Glutamatergic neuron (in vitro differentiated cells): ENCODE measurements at regions not wholly inside any gene's neighbourhood (a gene's known extent, or its start where the extent isn't known, plus 50 kb on each side); places are given as distances from the start of the nearest gene placed in this dataset.

Experiments used
- DNase-seq: peaks from one replicate; pipeline ENCODE4 v3.0.0; 2022
- H3K27ac Mint-ChIP-seq: one replicate; pipeline ENCODE4 v1.8.0; 2020; ENCODE audit warnings: mild to moderate bottlenecking, mixed read lengths, inconsistent platforms; ENCODE audit not compliant: unreplicated experiment
- H3K27me3 Mint-ChIP-seq: one replicate; pipeline ENCODE4 v1.8.0; 2020; ENCODE audit warnings: mild to moderate bottlenecking, moderate library complexity, mixed read lengths, inconsistent platforms; ENCODE audit not compliant: unreplicated experiment
- H3K36me3 Mint-ChIP-seq: one replicate; pipeline ENCODE4 v1.8.0; 2020; ENCODE audit warnings: mild to moderate bottlenecking, mixed read lengths, inconsistent platforms; ENCODE audit not compliant: unreplicated experiment
- H3K4me1 Mint-ChIP-seq: one replicate; pipeline ENCODE4 v1.8.0; 2020; ENCODE audit warnings: mild to moderate bottlenecking, low read depth, mixed read lengths, inconsistent platforms; ENCODE audit not compliant: unreplicated experiment
- H3K4me3 Mint-ChIP-seq: one replicate; pipeline ENCODE4 v1.8.0; 2020; ENCODE audit warnings: mild to moderate bottlenecking, mixed read lengths, inconsistent platforms; ENCODE audit not compliant: unreplicated experiment
- H3K9me3 Mint-ChIP-seq: one replicate; pipeline ENCODE4 v1.8.0; 2020; ENCODE audit warnings: mild to moderate bottlenecking, moderate library complexity, mixed read lengths, inconsistent platforms; ENCODE audit not compliant: unreplicated experiment
- TF ChIP-seq, protein P1 (sequence below): fragments of 200-600 bp; sonication (generic); IDR thresholded peaks from one replicate; pipeline ENCODE4 v1.5.0; 2021; ENCODE audit not compliant: partially characterized antibody, unreplicated experiment

GRCh38 chr3:5741017-5741416 is 553.5 kb downstream of the EDEM1 start:
- DNase-seq, result no peak
- Mint-ChIP-seq H3K4me1 (no peaks in the 10 kb centered on the region), H3K36me3 (no peaks in the 10 kb centered on the region), H3K27ac (no peak overlapping the region), H3K9me3 (no peaks in the 10 kb centered on the region), H3K27me3 (no peaks in the 10 kb centered on the region), H3K4me3 (no peak overlapping the region)
- TF ChIP-seq, protein P1, sequence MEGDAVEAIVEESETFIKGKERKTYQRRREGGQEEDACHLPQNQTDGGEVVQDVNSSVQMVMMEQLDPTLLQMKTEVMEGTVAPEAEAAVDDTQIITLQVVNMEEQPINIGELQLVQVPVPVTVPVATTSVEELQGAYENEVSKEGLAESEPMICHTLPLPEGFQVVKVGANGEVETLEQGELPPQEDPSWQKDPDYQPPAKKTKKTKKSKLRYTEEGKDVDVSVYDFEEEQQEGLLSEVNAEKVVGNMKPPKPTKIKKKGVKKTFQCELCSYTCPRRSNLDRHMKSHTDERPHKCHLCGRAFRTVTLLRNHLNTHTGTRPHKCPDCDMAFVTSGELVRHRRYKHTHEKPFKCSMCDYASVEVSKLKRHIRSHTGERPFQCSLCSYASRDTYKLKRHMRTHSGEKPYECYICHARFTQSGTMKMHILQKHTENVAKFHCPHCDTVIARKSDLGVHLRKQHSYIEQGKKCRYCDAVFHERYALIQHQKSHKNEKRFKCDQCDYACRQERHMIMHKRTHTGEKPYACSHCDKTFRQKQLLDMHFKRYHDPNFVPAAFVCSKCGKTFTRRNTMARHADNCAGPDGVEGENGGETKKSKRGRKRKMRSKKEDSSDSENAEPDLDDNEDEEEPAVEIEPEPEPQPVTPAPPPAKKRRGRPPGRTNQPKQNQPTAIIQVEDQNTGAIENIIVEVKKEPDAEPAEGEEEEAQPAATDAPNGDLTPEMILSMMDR, result no peak

- Mint-ChIP-seq H3K27ac (no peak overlapping the region), H3K27me3 (no peaks in the 10 kb centered on the region), H3K9me3 (no peaks in the 10 kb centered on the region), H3K4me3 (no peak overlapping the region), H3K4me1 (peaks cover 4% of the 10 kb centered on the region), H3K36me3 (no peaks in the 10 kb centered on the region)
- TF ChIP-seq, protein P1, result no peak
- DNase-seq, result no peak
Measured at GRCh38 chr3:5750091-5750490, 562.6 kb downstream of the EDEM1 start.

GRCh38 chr3:5750874-5751640 is 563.5 kb downstream of the EDEM1 start:
- Mint-ChIP-seq H3K27me3 (no peaks in the 10 kb centered on the region), H3K9me3 (no peaks in the 10 kb centered on the region), H3K4me3 (no peak overlapping the region), H3K4me1 (peaks cover 4% of the 10 kb centered on the region), H3K27ac (no peak overlapping the region), H3K36me3 (no peaks in the 10 kb centered on the region)
- TF ChIP-seq, protein P1, result no peak
- DNase-seq, result no peak

DNA sequence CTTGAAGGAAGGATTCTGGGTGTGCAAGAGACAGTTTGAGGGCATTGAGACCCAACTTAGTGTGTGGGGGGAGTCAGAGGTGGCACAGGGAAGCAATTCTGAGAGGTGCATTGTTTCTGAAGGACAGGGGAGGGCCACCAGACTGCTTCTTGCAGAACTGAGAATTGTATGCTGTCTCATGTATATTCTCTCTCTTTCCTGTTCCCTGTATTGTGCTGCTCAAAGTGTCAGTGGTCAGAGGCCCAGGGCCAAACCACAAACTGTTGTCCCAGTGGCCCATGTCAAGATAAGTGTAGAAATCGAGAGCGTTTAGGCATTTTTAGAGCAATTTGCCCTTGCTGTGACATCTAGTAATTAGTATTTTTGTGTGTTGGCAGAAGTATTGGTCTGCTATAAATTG is 567.1 kb downstream of the EDEM1 start:
- no peak overlapping the region for H3K27ac Mint-ChIP-seq
- H3K4me1 Mint-ChIP-seq, result peaks cover 4% of the 10 kb centered on the region
- H3K27me3 Mint-ChIP-seq, result no peaks in the 10 kb centered on the region
- H3K9me3 Mint-ChIP-seq, result no peaks in the 10 kb centered on the region
- no peak overlapping the region for H3K4me3 Mint-ChIP-seq
- DNase-seq, result no peak
- TF ChIP-seq, protein P1, result no peak
- no peaks in the 10 kb centered on the region for H3K36me3 Mint-ChIP-seq

DNA sequence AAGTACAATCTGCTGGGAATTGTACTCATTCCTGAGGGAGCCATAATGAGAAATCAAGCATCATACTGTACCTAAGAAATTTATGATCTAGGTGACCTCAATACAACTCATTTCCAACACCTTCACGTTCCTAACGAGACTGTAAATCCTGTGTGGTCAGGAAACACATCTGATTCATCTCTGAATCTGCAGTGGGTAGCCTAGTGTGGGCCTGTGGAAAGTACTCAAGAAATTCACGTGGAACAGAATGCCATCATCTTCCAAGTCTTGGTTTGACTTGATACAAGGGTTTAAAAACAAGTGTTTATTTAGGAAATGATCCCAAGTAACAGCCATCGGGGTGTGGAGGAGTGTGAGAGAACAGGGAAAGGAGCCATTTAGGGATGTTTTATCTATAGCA is 568.9 kb downstream of the EDEM1 start:
- Mint-ChIP-seq H3K9me3 (no peaks in the 10 kb centered on the region), H3K27ac (no peak overlapping the region), H3K27me3 (no peaks in the 10 kb centered on the region)

More for the DNA sequence above, 568.9 kb downstream of the EDEM1 start:
- DNase-seq, result no peak
- H3K4me1 Mint-ChIP-seq, result peaks cover under 1% of the 10 kb centered on the region
- no peak overlapping the region for H3K4me3 Mint-ChIP-seq
- TF ChIP-seq, protein P1, result no peak
- no peaks in the 10 kb centered on the region for H3K36me3 Mint-ChIP-seq
